Peyer's patch (tissue), 4 donors: ENCODE measurements at regions not wholly inside any gene's neighbourhood (a gene's known extent, or its start where the extent isn't known, plus 50 kb on each side); places are given as distances from the start of the nearest gene placed in this dataset.

ENCODE experiments used
- DNase-seq, 3 donors: peaks; one replicate each; pipeline ENCODE4 v3.0.0-alpha.2; 2017 to 2019
- H3K27ac ChIP-seq, 4 donors: fragments of 200-600 bp; sonication (generic); one replicate each; pipeline ENCODE4 v1.5.1; 2016 to 2019
- H3K27me3 ChIP-seq, 2 donors: fragments of 200-600 bp; sonication (generic); one replicate each; pipeline ENCODE4 v1.5.1; 2019
- H3K36me3 ChIP-seq, 3 donors: fragments of 200-600 bp; sonication (generic); one replicate each; pipeline ENCODE4 v1.5.1; 2016 to 2019
- H3K4me1 ChIP-seq, 4 donors: fragments of 200-600 bp; sonication (generic); one replicate each; pipeline ENCODE4 v1.5.1; 2016 to 2019
- H3K4me3 ChIP-seq, 4 donors: fragments of 200-600 bp; sonication (generic); 1 replicate in 3 of 4; 2 replicates in 1 of 4; pipeline ENCODE4 v1.5.1; 2016 to 2019; ENCODE audit warnings: mild to moderate bottlenecking in 1 of 4
- H3K9me3 ChIP-seq, 4 donors: fragments of 200-600 bp; sonication (generic); one replicate each; pipeline ENCODE4 v1.5.1; 2016 to 2019; ENCODE audit warnings: mild to moderate bottlenecking in 1 of 4
- POLR2A ChIP-seq, 2 donors: fragments of 450-650 bp; IDR thresholded peaks; one replicate each; pipeline ENCODE4 v1.5.1; 2017; ENCODE audit warnings: antibody characterized with exemption in 2 of 2, mild to moderate bottlenecking in 2 of 2, moderate library complexity in 2 of 2
- TF ChIP-seq, protein P1 (sequence below), 6 experiments: fragments of 450-650 bp in 4 of 6; fragments of 200-600 bp in 2 of 6; sonication (generic) in 1 of 6; IDR thresholded peaks; one replicate each; pipeline ENCODE4 v1.5.1; 2017 to 2019; ENCODE audit warnings: antibody characterized with exemption in 6 of 6, mild to moderate bottlenecking in 3 of 6, moderate library complexity in 1 of 6

GRCh38 chr6:87808005-87808757 lies 106.1 kb upstream of the AKIRIN2 start:
- TF ChIP-seq POLR2A (IDR thresholded peaks at IDR 0.05), result no peak
- TF ChIP-seq, protein P1, sequence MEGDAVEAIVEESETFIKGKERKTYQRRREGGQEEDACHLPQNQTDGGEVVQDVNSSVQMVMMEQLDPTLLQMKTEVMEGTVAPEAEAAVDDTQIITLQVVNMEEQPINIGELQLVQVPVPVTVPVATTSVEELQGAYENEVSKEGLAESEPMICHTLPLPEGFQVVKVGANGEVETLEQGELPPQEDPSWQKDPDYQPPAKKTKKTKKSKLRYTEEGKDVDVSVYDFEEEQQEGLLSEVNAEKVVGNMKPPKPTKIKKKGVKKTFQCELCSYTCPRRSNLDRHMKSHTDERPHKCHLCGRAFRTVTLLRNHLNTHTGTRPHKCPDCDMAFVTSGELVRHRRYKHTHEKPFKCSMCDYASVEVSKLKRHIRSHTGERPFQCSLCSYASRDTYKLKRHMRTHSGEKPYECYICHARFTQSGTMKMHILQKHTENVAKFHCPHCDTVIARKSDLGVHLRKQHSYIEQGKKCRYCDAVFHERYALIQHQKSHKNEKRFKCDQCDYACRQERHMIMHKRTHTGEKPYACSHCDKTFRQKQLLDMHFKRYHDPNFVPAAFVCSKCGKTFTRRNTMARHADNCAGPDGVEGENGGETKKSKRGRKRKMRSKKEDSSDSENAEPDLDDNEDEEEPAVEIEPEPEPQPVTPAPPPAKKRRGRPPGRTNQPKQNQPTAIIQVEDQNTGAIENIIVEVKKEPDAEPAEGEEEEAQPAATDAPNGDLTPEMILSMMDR (IDR thresholded peaks at IDR 0.05), result no peak
- no peak for DNase-seq
- H3K27ac ChIP-seq, result no peak overlapping the region
- H3K27me3 ChIP-seq, result no peaks in the 10 kb centered on the region
- H3K4me3 ChIP-seq, result no peak overlapping the region
- H3K36me3 ChIP-seq, result no peaks in the 10 kb centered on the region
- H3K4me1 ChIP-seq, result no peaks in the 10 kb centered on the region
- no peaks in the 10 kb centered on the region for H3K9me3 ChIP-seq

- TF ChIP-seq POLR2A (IDR thresholded peaks at IDR 0.05), result no peak
- TF ChIP-seq, protein P1 (IDR thresholded peaks at IDR 0.05), result no peak
- no peak overlapping the region for H3K27ac ChIP-seq
Observed at GRCh38 chr6:87807475-87807874, 105.4 kb upstream of the AKIRIN2 start.

GRCh38 chr6:87806635-87807034 lies 104.6 kb upstream of the AKIRIN2 start:
- no peak for TF ChIP-seq POLR2A (IDR thresholded peaks at IDR 0.05)
- TF ChIP-seq, protein P1 (IDR thresholded peaks at IDR 0.05), result no peak

More at GRCh38 chr6:87807475-87807874, 105.4 kb upstream of the AKIRIN2 start:
- no peak overlapping the region for H3K4me3 ChIP-seq
- no peak for DNase-seq
- H3K4me1 ChIP-seq, result no peaks in the 10 kb centered on the region
- no peaks in the 10 kb centered on the region for H3K27me3 ChIP-seq
- H3K9me3 ChIP-seq, result no peaks in the 10 kb centered on the region
- H3K36me3 ChIP-seq, result no peaks in the 10 kb centered on the region

GRCh38 chr6:87806099-87806498 lies 104.1 kb upstream of the AKIRIN2 start:
- Histone ChIP-seq H3K36me3 (no peaks in the 10 kb centered on the region), H3K4me1 (no peaks in the 10 kb centered on the region), H3K27ac (no peak overlapping the region), H3K9me3 (no peaks in the 10 kb centered on the region), H3K27me3 (no peaks in the 10 kb centered on the region), H3K4me3 (no peak overlapping the region)
- DNase-seq, result no peak
- TF ChIP-seq, protein P1 (IDR thresholded peaks at IDR 0.05), result no peak
- no peak for TF ChIP-seq POLR2A (IDR thresholded peaks at IDR 0.05)

More at GRCh38 chr6:87806635-87807034, 104.6 kb upstream of the AKIRIN2 start:
- DNase-seq, result no peak
- no peaks in the 10 kb centered on the region for H3K27me3 ChIP-seq
- no peaks in the 10 kb centered on the region for H3K36me3 ChIP-seq
- no peak overlapping the region for H3K4me3 ChIP-seq
- no peak overlapping the region for H3K27ac ChIP-seq
- H3K9me3 ChIP-seq, result no peaks in the 10 kb centered on the region
- no peaks in the 10 kb centered on the region for H3K4me1 ChIP-seq

DNA sequence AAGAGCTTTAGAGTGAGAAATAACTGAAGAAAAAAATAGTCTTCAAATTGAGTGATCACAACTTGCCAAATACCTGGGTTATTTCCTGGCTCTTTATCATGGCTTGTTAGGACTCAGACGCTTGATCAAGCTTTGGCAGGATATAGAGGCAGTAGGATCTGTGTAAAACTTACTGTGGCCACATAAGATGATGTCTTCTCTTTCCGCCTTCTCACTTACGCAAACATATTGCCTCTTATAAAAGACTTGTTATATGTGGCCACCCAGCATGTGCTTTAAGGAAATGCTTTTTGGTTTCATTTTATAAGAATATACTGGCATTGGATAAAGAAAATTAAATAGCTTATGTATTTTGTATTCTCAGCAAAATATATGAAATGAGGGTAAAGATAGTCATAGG lies 101.8 kb upstream of the AKIRIN2 start:
- no peak for DNase-seq
- Histone ChIP-seq H3K9me3 (no peaks in the 10 kb centered on the region), H3K27me3 (no peaks in the 10 kb centered on the region), H3K36me3 (no peaks in the 10 kb centered on the region), H3K4me1 (no peaks in the 10 kb centered on the region), H3K27ac (no peak overlapping the region), H3K4me3 (no peak overlapping the region)
- TF ChIP-seq, protein P1 (IDR thresholded peaks at IDR 0.05), result no peak
- TF ChIP-seq POLR2A (IDR thresholded peaks at IDR 0.05), result no peak
